IMR-90 (cell line): ENCODE measurements at regions not wholly inside any gene's neighbourhood (a gene's known extent, or its start where the extent isn't known, plus 50 kb on each side); places are given as distances from the start of the nearest gene placed in this dataset.

Experiments
- CTCF ChIP-seq: conservative IDR thresholded peaks from 2 replicates; pipeline ENCODE4 v1.5.1; 2012; ENCODE audit warnings: mild to moderate bottlenecking, low read depth, low read length, improper control_type of control experiment
- POLR2A ChIP-seq: IDR thresholded peaks from 2 replicates; pipeline ENCODE4 v1.6.1; 2012; ENCODE audit warnings: mild to moderate bottlenecking, low read depth, low read length
- RCOR1 ChIP-seq: IDR thresholded peaks from 2 replicates; pipeline ENCODE4 v1.6.1; 2012; ENCODE audit warnings: mild to moderate bottlenecking, low read length, improper control_type of control experiment; ENCODE audit not compliant: insufficient replicate concordance
- RFX5 ChIP-seq: IDR thresholded peaks from 2 replicates; pipeline ENCODE4 v1.8.0; 2012; ENCODE audit warnings: low read depth, mild to moderate bottlenecking, low read length, moderate library complexity
- SMC3 ChIP-seq: fragments of 150-350 bp; IDR thresholded peaks from 2 replicates; pipeline ENCODE4 v1.6.1; 2016; ENCODE audit warnings: low read depth, mild to moderate bottlenecking, antibody characterized with exemption, low read length, moderate library complexity
- USF2 ChIP-seq: fragments of 150-350 bp; IDR thresholded peaks from 2 replicates; pipeline ENCODE4 v1.6.1; 2017; ENCODE audit warnings: mild to moderate bottlenecking, antibody characterized with exemption, low read length, low read depth

- no peak for TF ChIP-seq CTCF
- no peak for TF ChIP-seq POLR2A
- TF ChIP-seq SMC3 = no peak
- TF ChIP-seq USF2 = no peak
- no peak for TF ChIP-seq RCOR1
- no peak for TF ChIP-seq RFX5
Observed at GRCh38 chr5:179472641-179473040, 77.7 kb upstream of the RUFY1 start.
